ENCODE measurements at regions not wholly inside any gene's neighbourhood (a gene's known extent, or its start where the extent isn't known, plus 50 kb on each side); places are given as distances from the start of the nearest gene placed in this dataset.

GRCh38 chr4:35534962-35535361 lies 709.4 kb downstream of the ARAP2 start:
- Histone ChIP-seq H4K91ac (ENCODE audit: insufficient read length, low read depth, low read length) (no peak overlapping the region), H4K20me1 (ENCODE audit: control insufficient read depth, insufficient read depth, insufficient read length) (no peaks in the 10 kb centered on the region), H3K56ac (ENCODE audit: insufficient read length, low read depth, low read length) (no peak overlapping the region), H3K23ac (ENCODE audit: insufficient read length, low read depth, low read length) (no peak overlapping the region), H3K14ac (ENCODE audit: insufficient read depth, low read length) (no peak overlapping the region), H3K18ac (ENCODE audit: insufficient read length, low read depth, low read length) (no peak overlapping the region), H2BK20ac (ENCODE audit: low read depth, low read length, poor library complexity, severe bottlenecking) (no peak overlapping the region), H2AK5ac (ENCODE audit: insufficient read length, low read length) (no peak overlapping the region), H3T11ph (ENCODE audit: low read length) (no peak overlapping the region), H3K4ac (ENCODE audit: low read depth, low read length) (no peak overlapping the region), H3K4me1 (ENCODE audit: insufficient read depth, low read length) (no peaks in the 10 kb centered on the region), H3K27ac (ENCODE audit: insufficient read length, low read depth, low read length) (no peak overlapping the region), H2BK120ac (ENCODE audit: low read depth, low read length, poor library complexity, severe bottlenecking) (no peak overlapping the region), H2BK15ac (ENCODE audit: low read depth, low read length) (no peak overlapping the region), H3K79me2 (ENCODE audit: insufficient read depth, low read length) (no peaks in the 10 kb centered on the region), H2BK12ac (ENCODE audit: insufficient read length, low read depth, low read length) (no peak overlapping the region), H3K9me3 (ENCODE audit: control insufficient read depth, low read depth, low read length) (no peaks in the 10 kb centered on the region), H3K23me2 (ENCODE audit: insufficient read length, low read depth, low read length, poor library complexity, severe bottlenecking) (no peaks in the 10 kb centered on the region), H3K79me1 (ENCODE audit: insufficient read depth, low read depth, low read length, poor library complexity, severe bottlenecking) (no peaks in the 10 kb centered on the region), H2AFZ (ENCODE audit: low read length) (no peak overlapping the region), H4K5ac (ENCODE audit: insufficient read length, low read depth, low read length) (no peak overlapping the region), H3K27me3 (ENCODE audit: insufficient read depth, low read length) (no peaks in the 10 kb centered on the region), H3K9ac (ENCODE audit: extremely low read depth, insufficient read length, low read length) (no peak overlapping the region), H2BK5ac (ENCODE audit: insufficient read length, low read length) (no peak overlapping the region), H3K4me2 (ENCODE audit: insufficient read depth, insufficient read length, low read length) (no peak overlapping the region), H4K8ac (replicated peaks; ENCODE audit: insufficient read length, low read depth, low read length) (no peak overlapping the region)
- H3K27ac Mint-ChIP-seq = no peak overlapping the region
- H3K9me3 Mint-ChIP-seq = peaks cover 4 to 6% of the 10 kb centered on the region in 2 experiments
- TF ChIP-seq CTCF (conservative IDR thresholded peaks at IDR 0.05) = no peak
- H3K36me3 Mint-ChIP-seq (ENCODE audit: insufficient read depth in 1 of 3, low read depth in 3 of 3) = peaks cover 2 to 4% (median 2%) of the 10 kb centered on the region in 3 experiments; a peak in 3 of 7 replicates
- no peak overlapping the region for H3K4me3 Mint-ChIP-seq
- H3K4me1 Mint-ChIP-seq = no peaks in the 10 kb centered on the region
- no peak for DNase-seq
- no peaks in the 10 kb centered on the region for H3K27me3 Mint-ChIP-seq (ENCODE audit: low read depth)
- WGBS (ENCODE audit: extremely low coverage, insufficient read length, low lambda C conversion rate) = no CpG with 5 or more reads among the region's 5 CpGs

All from H9 (cell line).